ENCODE measurements at regions not wholly inside any gene's neighbourhood (a gene's known extent, or its start where the extent isn't known, plus 50 kb on each side); places are given as distances from the start of the nearest gene placed in this dataset.
"Not testable (repeated sequence)": the region's sequence is repeated elsewhere in the genome, so short reads cannot be mapped to it uniquely, and the experiment has no call there.

- DNase-seq: not testable (repeated sequence)
These were observed 218.5 kb upstream of the ATP6AP2 start for GRCh38 chrX:40362291-40362690.

DNA sequence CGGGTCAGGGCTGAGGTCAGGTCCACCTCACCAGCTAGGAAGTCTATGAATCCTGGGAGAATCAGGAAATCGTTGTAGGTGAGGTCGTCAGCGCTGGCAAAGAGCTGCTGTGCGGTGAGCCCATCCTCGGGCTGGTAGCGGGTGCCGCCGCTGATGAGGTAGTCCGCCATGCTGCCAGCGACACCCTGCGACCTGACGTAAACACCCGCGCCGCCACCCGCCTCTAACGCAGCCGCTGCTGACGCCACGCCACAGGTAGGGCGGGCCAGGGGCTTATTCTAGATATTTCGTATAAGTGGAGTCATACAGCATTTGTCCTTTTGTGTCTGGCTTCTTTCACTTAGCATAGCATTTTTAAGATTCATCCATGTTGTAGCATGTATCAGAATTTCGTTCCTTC lies 220.2 kb upstream of the ATP6AP2 start:
- no peak for DNase-seq

DNA sequence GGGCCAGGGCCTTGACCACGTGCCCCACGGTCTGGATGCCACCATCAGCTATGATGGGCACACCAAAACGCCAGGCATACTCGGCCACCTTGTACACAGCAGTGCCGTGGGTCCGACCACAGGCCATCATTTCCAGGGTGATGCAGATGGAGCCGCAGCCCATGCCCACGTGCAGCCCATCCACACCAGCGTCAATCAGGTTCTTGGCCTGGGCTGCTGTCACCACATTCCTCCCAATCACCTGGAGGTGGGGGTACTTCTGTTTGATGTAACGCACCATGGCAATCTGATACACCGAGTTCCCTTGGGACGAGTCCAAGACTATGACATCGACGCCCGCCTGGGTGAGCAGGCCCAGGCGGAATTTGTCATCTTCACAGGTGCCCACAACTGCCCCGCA lies 221.2 kb upstream of the ATP6AP2 start:
- no peak for DNase-seq

DNA sequence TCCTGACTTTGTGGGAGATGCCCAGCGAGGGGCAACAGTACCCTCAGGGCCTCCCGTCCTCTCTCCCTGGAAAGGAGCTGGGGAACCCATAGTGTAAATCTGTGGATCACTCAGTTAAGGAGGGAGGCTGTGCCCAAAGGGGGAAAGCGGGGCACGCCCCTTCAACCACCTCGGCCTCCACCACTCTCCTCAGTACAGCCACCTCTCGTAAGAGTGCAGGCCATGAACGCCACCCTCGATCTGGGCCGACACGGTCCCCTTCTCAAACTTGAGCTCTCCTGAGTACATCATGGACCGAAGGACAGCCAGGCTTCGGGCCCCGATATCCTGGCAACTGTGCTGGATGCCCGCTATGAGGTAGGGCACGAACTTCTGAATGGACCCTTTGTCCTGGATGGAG lies 221.8 kb upstream of the ATP6AP2 start:
- DNase-seq: no peak

DNA sequence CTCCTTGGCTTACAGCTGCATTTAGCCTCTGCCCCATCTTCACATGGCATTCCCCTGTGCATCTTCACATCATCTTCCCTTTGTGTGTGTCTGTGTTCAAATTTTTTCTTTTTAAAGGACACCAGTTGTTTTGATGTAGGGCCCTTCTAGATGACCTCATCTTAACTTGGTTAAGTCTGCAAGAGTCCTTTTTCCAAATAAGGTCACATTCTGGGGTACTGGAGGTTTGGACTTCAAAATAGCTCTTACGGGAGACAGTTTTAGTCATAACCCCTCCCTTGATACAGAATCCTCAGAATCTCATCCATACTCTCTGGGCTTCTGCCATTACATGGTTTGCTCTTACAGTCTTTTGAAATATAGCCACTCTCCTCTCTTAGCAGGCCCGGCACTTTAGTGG lies 231.5 kb upstream of the ATP6AP2 start:
- DNase-seq: no peak

DNA sequence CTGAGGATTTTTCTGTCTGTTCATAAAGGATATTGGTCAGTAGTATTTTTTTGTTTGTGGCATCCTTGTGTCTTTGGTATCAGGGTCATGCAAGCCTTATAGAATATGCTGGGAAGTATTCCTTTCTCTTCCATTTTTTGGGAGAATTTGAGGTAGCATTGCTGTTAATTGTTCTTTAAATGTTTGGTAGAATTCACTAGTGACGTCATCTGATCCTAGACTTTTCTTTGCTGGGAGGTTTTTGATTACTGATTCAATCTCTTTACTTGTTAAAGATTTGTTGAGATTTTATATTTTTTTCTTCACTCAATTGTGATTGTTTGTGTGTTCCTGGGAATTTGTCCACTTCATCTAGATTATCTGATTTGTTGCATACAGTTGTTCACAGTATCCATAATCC lies 234.4 kb upstream of the ATP6AP2 start:
- no peak for DNase-seq

GRCh38 chrX:40343319-40343718 lies 237.5 kb upstream of the ATP6AP2 start:
- DNase-seq: no peak

DNA sequence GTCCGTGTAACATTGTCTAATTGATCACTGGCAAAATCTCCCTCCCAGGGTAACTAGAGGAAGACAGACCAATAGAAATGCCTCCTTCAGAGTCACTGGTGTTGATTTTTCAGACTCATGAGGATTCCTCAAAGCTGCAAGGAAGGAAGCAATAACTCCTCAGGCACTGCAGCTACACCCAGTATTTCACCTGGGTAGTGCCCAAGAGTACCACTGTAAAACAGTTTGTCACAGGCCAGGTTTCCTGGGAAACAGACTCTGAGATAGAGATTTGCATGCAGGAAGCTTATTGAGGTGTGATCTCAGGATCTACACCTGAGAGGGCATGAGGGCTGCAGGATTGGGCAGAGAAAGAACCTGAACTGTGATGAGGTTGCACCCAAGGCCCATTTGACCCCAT lies 240.7 kb upstream of the ATP6AP2 start:
- no peak for DNase-seq

GRCh38 chrX:40333344-40333743 lies 235.6 kb upstream of the BCOR start:
- no peak for DNase-seq

- DNase-seq: no peak
These were observed 234.0 kb upstream of the BCOR start for GRCh38 chrX:40331762-40332161.

DNA sequence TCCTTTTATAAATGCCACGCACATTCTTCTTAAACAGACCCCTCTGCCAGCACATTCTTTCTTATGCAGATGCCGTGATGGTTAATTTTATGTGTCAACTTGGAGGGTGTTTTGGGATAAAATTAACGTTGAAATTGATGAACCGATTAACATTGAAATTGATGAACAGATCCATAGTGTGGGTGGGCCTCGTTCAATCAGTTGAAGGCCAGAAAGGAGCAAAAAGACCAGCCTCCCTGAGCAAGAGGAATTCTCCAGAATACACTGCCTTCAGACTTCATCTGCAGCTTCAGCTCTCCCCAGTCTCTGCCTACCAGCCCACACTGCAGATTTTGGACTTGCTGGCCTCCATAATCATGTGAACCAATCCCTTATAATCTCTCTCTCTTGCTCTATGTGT lies 233.6 kb upstream of the BCOR start:
- peak; percentile 29 for DNase-seq

DNA sequence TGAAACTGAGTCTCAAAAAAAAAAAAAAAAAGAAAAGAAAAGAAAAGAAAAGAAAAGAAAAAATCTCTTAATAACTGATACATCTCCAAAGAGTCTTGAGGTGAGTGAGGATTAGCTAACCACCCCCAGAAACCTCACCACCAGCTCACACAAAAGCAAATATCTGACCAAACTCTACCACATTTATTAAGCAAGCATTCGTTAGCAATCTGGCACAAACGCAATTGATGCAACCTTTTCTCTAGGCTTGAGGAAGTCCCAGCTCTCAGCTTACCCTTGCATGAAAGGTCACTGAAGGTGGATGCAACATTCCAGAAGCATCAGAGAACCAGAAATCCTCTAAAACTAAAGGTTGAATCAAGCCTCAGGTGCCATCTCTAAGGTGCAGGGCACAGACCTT lies 231.9 kb upstream of the BCOR start:
- DNase-seq: peak; percentile 22

- peak; percentile 27 for DNase-seq
These were observed 229.3 kb upstream of the BCOR start for GRCh38 chrX:40327085-40327484.

DNA sequence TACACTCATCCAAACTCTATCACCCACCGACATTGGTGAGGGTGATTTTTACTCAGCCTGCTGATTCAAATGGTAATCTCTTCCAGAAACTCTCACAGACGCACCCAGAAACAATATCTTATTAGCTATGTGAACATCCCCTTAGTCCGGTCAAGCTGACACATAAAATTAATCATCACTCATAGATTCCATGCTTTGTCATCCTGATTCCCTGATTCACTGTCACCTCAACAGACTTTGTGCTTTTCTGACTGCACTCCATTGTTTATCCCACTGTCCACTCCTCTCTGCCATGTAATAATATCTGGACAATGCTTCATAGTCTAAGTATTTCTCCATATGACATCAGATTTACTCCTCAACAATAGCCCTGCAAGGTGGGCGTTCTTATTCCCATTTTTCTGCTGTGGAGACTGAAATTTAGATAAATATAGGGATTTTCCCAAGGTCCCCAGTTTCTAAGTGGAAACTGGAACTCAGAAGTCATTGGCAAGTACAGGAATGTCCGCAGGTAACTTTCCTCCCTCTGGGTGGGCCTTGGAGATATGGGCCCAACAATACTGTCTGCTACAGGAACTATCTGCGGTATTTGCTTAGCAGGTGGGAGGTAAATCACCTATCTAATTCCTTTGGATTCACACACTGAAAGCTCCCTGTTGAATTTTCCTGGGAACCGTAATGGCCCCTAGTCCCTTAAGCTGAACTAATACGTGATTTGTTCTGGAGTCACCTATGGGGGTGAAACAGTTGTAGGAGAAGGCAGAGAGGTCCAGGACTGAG lies 228.6 kb upstream of the BCOR start:
- DNase-seq: peak; percentile 14

DNA sequence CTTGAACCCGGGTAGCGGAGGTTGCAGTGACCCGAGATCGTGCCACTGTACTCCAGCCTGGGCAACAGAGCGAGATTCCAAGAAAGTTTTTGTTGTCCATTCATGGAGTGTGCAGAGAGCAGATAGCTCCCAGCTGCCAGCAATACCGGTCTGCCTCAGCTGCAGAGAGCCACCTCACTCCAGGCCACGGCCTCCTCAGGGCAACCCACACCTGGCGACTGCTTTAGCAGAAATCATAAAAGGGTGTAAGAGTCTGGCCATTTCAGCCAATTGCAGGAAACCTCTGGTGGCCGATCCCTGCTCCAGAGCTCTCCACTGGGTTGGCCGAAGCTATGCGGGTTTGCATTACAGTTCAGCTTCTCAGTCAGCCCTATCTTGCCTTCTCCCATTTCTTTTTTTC lies 227.4 kb upstream of the BCOR start:
- DNase-seq: peak; percentile 36

- DNase-seq: peak; percentile 28
These were observed 226.2 kb upstream of the BCOR start for GRCh38 chrX:40323977-40324376.

DNA sequence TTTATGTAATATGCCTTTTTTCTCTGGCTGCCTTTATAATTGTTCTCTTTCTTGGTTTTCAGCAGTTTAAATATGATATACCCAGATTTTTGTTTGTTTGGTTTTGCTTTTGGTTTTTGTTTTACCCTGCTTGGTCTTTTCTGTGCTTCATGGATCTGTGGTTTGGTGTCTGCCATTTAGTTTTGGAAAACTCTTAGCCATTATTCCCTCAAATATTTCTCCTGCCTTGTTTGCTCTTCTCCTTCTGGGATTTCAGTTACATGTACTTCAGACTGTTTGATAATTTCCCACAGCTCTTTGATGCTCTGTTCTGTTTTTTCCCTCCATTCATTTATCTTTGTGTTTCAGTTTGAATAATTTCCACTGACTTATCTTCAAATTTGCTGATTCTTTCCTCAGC lies 223.1 kb upstream of the BCOR start:
- no peak for DNase-seq

DNA sequence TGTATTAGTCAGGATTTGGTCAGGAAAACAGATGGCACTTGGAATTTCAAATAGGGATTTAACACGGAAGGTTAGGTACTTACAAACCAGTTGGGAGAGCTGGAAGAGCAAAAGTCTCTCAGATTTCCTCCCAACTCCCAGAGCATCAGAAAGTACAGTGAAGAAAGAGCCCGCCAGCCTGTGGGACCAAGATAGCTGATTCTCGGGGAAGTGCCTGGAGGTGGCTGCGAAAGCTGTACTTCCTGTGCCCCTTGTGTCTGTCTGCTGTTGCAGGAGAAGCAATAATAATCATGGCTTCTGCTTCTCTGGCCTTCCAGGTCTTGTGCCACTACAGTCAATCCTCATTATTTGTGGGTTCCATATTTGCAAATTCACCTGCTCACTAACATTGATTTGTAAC lies 221.0 kb upstream of the BCOR start:
- DNase-seq: peak; percentile 21

GRCh38 chrX:40318076-40318475 lies 220.3 kb upstream of the BCOR start:
- peak; percentile 42 for DNase-seq

- peak; percentile 24 for DNase-seq
These were observed 218.7 kb upstream of the BCOR start for GRCh38 chrX:40316502-40316901.

DNA sequence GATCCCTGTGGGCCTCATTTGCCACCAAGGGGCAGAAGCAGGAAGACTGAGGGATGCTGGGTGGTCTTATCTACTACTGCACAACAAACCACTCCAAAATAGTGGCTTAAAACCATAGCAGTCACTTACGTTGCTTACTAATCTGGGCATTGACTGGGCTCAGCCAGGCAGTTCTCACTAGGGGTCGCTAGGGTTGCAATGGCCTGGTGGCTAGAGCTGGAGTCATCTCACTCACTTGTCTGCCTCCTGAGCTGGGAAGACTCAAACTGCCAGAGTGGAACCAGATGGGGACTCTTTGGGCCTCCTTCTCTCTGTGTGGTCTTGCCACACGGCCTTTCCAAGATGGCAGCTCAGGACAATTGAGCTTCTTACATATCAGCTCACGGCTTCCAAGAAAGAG lies 216.3 kb upstream of the BCOR start:
- DNase-seq: peak; percentile 64

DNA sequence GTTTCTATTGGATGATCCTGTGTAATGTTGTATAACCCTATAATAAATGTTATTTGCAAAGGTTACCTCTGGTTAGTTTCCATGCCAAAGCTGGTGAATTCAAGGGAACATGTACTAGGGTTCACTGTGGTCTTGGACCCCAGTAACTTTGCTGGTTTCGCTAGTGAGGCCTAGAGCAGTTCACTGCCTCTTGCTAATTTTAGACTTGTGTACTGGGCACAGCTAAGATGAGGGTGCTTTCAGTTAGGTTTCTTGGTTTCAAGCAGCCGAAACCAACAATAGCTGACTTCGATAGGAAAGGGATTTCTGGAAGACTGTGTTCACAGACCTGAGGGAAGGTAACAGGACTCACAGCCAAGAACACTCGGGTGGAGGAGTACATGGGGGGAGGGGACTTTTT lies 215.5 kb upstream of the BCOR start:
- DNase-seq: peak; percentile 12

DNA sequence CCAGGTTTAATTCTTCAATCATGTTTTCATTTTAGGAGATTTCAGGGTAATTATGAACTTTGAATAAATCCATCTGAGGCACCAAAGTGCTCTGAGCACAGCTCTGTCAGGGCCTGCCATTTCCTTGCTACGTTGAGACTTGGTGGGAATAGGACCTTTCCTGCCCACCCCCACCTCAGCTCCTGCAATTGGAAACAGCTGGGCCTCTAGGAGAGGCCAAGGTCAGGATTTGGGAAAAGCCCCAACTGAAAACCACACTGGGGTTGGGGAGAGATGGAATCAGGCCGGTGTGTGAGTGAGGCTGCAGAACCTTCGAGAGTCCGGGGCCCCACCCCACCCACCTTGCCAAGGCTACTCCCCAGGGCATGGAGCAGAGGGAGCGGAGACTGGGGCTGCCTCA lies 212.7 kb upstream of the BCOR start:
- peak; percentile 23 for DNase-seq

- DNase-seq: peak; percentile 54
These were observed 212.3 kb upstream of the BCOR start for GRCh38 chrX:40310016-40310415.

- DNase-seq: no peak
These were observed 210.1 kb upstream of the BCOR start for GRCh38 chrX:40307871-40308270.

Data from islet precursor cell (in vitro differentiated cells).